G401 (cell line): ENCODE measurements at regions not wholly inside any gene's neighbourhood (a gene's known extent, or its start where the extent isn't known, plus 50 kb on each side); places are given as distances from the start of the nearest gene placed in this dataset.
"Not testable (repeated sequence)": the region's sequence is repeated elsewhere in the genome, so short reads cannot be mapped to it uniquely, and the experiment has no call there.

Experiments used
- DNase-seq: peaks from one replicate; pipeline ENCODE4 v3.0.0-alpha.2; 2015; ENCODE audit warnings: low spot score
- in situ Hi-C: cut with HindIII; loops from 2 replicates; pipeline ENCODE4 v1.10.0; 2016; ENCODE audit warnings: low sequenced_read_pairs, mixed read lengths

DNA sequence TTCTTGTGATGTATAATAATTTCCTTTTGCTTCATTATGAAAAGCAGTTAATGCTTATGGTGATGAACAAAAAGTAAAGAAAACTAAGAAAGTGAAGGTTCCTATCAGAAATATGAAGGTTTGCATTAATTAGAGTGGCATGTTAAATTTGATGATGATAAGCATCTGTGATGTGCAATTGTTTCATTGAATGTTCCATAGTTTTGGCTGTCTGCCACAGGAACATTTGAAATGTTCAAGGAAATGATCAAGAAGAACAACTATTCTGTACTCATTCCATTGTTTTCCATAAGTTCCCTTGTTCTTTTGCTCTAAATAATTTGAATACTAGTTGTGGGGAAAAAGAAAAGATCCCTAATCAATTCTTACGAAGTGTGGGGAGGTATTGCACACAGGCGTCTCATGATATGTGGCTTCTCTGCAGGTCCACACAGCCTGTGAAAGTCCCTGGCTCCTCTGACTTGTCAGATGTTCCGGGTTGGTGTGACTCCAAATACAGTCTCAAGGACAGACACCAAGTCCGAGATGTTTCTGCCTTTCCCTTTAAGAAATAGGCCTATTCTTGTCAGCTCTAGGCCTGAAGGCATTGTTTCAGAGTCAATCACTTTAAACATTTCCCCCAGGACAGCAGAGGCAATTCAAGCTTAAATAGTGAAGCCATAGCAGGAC is 152.6 kb upstream of the MAST4 start:
- in situ Hi-C loops, result no loop called here

GRCh38 chr5:66448070-66448469 is 148.1 kb upstream of the MAST4 start:
- DNase-seq, in situ Hi-C loops: not testable (repeated sequence)

More for the DNA sequence above, 152.6 kb upstream of the MAST4 start:
- no peak for DNase-seq

DNA sequence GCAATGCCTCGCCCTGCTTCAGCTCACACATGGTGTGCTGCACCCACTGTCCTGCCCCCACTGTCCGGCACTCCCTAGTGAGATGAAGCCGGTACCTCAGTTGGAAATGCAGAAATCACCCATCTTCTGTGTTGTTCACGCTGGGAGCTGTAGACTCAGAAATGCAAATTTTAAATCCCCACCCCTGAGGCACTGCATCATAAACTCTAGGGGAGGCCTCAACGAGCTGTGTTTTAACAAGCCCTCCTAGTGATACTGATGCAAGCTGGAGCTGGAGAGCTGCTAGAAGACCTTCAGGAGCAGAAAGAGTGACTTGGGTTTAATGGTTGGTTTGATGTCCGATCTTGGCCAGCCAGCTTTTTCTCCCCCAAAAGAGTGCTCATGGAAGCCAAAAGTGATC is 146.0 kb upstream of the MAST4 start:
- no peak for DNase-seq
- in situ Hi-C loops, result no loop called here

DNA sequence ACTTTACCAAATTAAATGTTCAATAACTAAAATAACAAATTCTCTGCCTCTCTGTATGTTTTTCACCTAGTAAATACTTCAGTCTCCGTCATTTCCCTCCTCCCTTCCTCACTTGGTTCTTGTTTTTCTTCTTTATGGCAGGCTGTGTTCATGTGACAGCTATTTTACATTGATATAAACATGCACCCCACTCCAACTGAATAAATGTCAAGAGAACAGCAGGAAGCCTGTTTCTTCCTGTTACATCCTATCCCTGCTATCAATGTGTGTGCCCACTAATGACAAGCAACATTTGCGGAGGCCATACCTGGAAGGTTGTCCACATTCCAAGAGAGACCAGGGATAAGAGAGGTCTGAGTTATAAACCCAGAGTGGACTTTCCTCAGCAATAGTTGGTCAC is 145.2 kb upstream of the MAST4 start:
- in situ Hi-C loops, result no loop called here
- DNase-seq, result no peak

GRCh38 chr5:66452109-66452508 is 144.1 kb upstream of the MAST4 start:
- in situ Hi-C loops, result no loop called here
- no peak for DNase-seq

DNA sequence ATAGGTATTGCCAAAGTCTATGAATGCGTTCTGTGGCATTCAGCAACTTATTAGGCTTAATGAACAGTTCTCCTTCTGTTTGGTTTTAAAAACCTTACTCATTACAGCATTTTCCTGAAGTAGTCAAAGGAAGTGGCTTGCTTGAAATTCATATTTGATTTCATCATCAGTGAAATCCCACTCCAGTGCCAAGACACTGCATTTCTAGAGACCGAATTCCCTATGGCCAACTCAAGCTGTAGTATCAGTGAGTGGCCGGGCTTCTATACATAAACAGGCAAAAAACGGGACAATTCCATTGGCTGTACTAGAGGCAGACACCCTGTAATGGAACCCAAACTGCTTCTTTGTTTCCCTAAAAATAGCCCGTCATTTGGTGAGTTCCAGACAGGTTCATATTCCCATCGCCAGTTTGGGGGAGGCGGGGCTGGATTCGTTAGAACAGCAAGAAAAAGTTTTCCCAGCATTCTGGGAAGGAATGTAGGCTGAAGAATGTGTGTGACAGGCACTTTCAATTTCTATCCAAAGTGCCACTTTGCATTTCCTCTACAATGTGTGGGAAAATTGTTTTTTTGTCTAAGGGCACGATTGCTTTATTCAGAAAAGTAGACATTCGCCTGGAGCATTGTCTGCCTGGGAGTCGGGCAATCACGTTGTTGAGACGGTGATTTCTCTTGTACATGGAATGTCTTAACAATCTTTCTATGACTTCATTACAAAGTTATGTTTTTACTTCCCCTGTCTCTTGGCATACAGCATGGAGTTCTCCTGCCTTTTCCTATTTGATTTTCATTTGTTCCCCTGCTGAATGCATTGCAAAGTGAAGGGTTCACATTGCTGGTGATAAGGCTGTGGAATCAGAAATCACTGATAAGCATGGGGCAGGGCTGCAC is 141.8 kb upstream of the MAST4 start:
- no peak for DNase-seq
- in situ Hi-C loops, result no loop called here

DNA sequence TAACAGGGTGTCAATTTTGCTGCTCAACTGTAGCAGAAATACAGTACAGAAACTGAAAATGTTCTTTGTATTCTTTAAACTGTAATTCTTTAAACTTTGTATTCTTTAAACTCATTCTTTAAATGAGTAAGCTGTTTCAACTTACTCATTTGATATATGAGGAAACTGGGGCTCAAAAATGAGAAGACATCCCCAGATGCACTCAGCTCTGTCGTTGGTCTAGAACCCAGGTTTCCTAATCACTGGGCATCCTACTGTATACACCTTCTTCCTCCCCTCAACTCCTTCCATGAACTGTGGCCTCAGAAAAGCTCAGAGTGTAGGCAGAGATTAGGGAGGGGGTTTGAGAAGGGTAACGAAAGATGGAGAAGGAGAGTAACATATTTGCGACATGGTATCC is 136.5 kb upstream of the MAST4 start:
- in situ Hi-C loops, result no loop called here
- no peak for DNase-seq

DNA sequence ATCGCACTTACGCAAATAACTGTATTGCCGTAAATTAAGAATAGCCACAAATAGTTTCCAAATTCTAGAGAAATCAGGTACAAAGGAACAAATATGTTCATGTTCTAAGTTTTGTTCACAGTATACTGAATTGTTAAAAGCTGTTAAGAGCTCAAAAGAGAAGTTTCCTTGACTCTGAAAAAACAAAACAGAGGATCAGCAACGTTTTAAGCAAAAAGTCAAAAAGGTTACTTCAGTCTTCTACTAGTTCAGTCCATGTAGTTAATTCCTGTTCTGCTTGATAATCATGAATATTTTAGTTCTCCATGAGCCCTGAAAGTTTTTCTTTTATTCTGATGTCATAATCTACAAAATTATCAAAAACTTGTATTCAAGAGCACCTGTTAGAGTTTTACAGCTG is 128.6 kb upstream of the MAST4 start:
- DNase-seq, result no peak
- in situ Hi-C loops, result no loop called here

DNA sequence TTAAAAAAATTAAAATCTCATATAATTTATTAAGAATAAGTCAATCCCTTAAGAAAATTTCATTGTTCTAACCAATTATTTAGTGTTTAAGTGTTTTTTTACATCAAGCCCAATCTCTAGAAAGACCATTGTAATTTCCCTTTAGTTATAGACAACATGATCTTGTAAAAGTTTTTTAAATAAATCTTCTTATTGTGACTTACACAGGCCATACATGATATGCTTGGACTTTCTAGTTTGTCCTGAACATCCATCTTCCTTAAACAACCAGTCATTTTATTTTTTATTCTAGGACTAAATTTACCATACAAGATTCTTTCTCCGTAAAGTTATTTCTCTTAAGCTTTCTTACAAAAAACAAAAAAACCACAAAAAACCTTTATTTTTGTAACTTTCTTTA is 126.5 kb upstream of the MAST4 start:
- in situ Hi-C loops, result no loop called here
- no peak for DNase-seq

DNA sequence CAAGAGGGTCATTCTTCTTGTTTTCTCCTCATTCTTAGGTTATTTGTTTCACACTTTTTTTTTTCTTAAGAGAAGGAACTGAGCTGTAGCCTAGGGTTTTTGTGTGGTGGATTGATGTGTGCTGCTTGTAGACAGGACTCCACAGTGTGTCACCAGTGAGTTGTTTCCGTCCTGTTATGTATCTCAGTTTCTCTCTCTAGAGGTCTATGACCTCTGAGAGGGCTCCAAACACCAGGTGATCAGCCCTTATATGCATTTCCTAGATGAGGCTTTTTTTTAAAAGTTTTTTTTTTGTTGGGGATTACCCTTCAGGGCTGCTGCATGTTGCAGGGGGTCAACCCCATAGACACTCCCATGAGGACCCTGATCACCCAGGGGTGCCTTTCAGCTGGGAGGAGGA is 124.2 kb upstream of the MAST4 start:
- in situ Hi-C loops, result no loop called here
- DNase-seq, result no peak

DNA sequence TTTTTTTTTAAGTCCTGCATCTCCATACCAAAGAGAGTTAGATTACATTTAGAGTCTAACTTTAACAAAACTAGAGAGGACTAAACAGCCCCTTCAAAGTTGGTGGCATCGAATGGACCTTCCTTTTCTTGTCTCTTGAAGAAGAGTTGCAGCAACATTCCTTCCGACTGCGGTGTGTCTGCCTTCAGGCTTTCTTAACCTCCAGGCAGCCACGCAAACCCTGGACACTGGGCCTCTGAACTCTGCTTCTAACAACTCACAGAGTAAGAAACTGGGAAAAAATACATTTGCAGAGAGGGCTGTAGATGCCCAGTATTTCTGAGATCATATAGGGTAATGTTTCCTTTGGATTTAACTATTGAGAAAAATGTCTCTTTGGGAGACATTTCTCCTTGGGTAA is 120.5 kb upstream of the MAST4 start:
- in situ Hi-C loops, result no loop called here
- DNase-seq, result no peak

DNA sequence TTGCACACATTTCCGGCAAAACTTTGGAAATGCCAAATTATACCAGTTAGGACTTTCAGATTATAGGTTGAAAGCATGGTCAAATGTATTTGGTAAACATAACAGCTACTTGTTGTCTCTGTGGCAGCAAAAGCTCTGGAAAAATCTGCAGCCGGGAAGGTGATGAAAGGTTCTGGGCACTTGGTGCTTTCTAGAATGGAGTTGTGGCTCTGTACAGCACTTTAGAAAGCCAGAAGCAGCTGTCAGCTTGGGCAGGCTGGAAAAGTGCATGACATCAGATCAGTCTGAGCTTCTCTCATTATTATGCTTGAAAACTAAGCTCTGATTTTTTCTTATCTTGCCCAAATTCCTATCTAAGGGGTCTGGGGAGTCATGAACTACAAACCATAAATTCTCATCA is 118.6 kb upstream of the MAST4 start:
- in situ Hi-C loops, result no loop called here
- DNase-seq, result no peak

DNA sequence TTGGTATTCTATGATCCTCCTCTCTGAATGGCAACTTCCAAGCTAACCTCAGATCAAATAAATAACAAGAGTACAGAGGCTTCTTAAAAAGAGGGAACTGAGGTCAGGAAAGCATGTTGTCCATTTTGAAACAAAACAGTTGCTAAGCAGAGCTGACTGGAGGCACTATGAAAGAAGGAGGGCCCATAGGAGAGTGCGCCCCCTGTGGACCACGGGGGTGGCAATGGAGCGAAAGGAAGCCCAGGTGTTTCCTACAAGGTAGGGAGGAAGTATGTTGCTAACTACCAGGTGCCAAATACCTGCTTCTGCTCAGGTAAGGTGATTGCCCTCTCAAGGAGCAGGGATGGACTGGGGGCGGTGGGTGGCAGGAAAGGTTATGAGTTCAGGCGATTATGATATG is 101.8 kb upstream of the MAST4 start:
- in situ Hi-C loops, result no loop called here
- no peak for DNase-seq

DNA sequence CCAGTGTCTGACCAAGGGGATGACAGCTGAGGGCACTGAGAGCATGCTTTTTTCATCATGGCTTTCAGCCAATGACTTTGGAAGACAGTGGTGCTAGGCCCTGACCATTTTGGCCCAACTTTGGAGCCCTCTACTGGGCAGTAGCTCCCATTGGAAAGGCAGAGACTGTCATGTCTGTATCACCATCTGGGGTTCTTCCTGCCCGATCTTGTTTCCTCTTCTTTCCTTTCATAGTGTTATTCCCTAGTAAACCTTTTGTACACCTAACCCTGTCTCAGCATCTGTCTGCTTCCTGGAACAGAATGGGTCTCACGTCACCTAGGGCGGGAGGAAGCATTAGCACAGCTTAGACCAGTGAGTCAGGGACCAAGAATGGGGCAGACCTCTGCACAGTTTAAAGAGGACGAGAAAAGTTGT is 97.4 kb upstream of the MAST4 start:
- in situ Hi-C loops, result no loop called here
- DNase-seq, result no peak

- in situ Hi-C loops, result no loop called here
- DNase-seq, result no peak
Measured at GRCh38 chr5:66503203-66503789, 92.9 kb upstream of the MAST4 start.

DNA sequence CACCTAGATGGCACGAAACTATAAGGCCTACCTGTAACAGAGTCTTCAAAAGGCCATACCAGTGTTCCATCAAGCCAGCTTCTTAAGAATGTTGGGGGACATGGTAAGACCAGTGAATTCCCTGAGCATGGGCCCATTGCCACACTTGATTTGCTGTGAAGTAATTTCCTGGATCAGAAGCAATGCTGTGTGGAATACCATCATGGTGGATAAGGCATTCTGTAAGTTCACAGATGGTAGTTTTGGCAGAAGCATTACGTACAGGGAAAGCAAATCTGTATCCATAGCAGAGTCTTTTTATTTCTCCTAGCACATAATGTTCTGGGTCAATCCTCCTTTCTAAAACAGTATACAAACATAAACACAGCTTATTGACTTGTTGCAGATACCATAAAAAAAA is 89.1 kb upstream of the MAST4 start:
- no peak for DNase-seq
- in situ Hi-C loops, result no loop called here

- in situ Hi-C loops, result no loop called here
Measured at GRCh38 chr5:66511491-66511890, 84.7 kb upstream of the MAST4 start.

DNA sequence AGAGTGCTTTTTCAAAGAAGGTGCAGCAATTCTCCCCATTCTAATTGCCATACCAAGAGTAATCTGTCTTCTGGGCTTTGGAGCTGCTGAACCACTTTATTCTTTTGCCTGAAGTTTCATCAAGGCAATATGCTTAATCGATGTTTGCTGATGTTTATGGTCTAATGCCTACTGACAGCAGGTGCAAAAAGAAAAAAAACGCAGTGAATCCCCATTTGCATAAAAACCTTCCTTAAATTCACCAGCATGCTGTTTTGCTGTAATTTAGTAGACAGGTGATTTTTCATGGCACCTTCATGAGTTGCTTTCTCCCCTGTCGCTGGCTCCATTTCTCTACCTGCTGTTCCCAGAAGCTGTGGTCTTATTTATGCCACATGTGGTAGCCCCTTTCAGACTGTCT is 83.1 kb upstream of the MAST4 start:
- no peak for DNase-seq
- in situ Hi-C loops, result no loop called here

More at GRCh38 chr5:66511491-66511890, 84.7 kb upstream of the MAST4 start:
- DNase-seq, result no peak

- in situ Hi-C loops, result no loop called here
- no peak for DNase-seq
Measured at GRCh38 chr5:66515209-66515608, 81.0 kb upstream of the MAST4 start.

DNA sequence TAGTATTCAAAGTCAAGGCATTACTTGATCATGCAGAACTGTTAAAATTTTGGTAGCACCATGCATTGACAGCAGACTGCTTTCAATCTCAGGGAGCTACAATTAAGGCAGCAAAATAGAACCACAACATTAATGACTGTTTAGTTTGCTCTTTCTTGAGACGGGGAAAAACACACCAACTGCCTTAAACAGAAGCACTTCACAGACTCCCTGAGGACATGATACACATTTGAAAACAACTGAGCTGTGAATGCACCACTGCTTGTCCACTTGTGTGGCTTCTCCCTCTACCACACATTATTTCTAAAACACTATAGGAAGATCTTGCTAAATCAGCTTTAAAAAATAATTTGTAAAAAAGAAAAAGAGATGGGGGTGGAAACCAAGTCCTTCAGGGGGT is 79.6 kb upstream of the MAST4 start:
- no peak for DNase-seq
- in situ Hi-C loops, result no loop called here
